ENCODE measurements at regions not wholly inside any gene's neighbourhood (a gene's known extent, or its start where the extent isn't known, plus 50 kb on each side); places are given as distances from the start of the nearest gene placed in this dataset.

- TF ChIP-seq HNF1A (IDR thresholded peaks at IDR 0.05; ENCODE audit: low read depth) (peak; percentile 45; the same call in 1 of the 2 replicates), HNF1A (CRISPR knock-in tag; IDR thresholded peaks at IDR 0.05; ENCODE audit: borderline replicate concordance) (peak; percentile 86; the same call in 1 of the 2 replicates), CAMTA2 (CRISPR knock-in tag; IDR thresholded peaks at IDR 0.05; ENCODE audit: borderline replicate concordance) (no peak), ZNF205 (CRISPR knock-in tag; IDR thresholded peaks at IDR 0.05) (peak; percentile 91), FOSL1 (CRISPR knock-in tag; IDR thresholded peaks at IDR 0.05; ENCODE audit: borderline replicate concordance) (peak; percentile 51; the same call in 1 of the 2 replicates), BORCS8-MEF2B (CRISPR knock-in tag; IDR thresholded peaks at IDR 0.05) (peak; percentile 87; the same call in 1 of the 2 replicates), MEIS2 (CRISPR knock-in tag; IDR thresholded peaks at IDR 0.05) (peak; percentile 94), ZNF567 (CRISPR knock-in tag; IDR thresholded peaks at IDR 0.05; ENCODE audit: borderline replicate concordance) (no peak), ZNF468 (CRISPR knock-in tag; IDR thresholded peaks at IDR 0.05) (no peak), HMGXB4 (CRISPR knock-in tag; IDR thresholded peaks at IDR 0.05; ENCODE audit: borderline replicate concordance in 1 of 2, low read depth in 1 of 2) (peak in 1 of 2 experiments; percentile 65; a peak in 2 of 4 replicates), JDP2 (CRISPR knock-in tag; IDR thresholded peaks at IDR 0.05; ENCODE audit: borderline replicate concordance) (no peak; the same call in 1 of the 2 replicates), ZNF746 (CRISPR knock-in tag; IDR thresholded peaks at IDR 0.05) (no peak), JARID2 (CRISPR knock-in tag; IDR thresholded peaks at IDR 0.05; ENCODE audit: insufficient replicate concordance) (peak; percentile 74), TFE3 (CRISPR knock-in tag; IDR thresholded peaks at IDR 0.05) (peak; percentile 90), ZNF766 (CRISPR knock-in tag; IDR thresholded peaks at IDR 0.05; ENCODE audit: borderline replicate concordance) (peak; percentile 56; the same call in 1 of the 2 replicates), ATF6 (CRISPR knock-in tag; conservative IDR thresholded peaks at IDR 0.05) (no peak; the same call in 1 of the 2 replicates), DMTF1 (CRISPR knock-in tag; IDR thresholded peaks at IDR 0.05) (no peak)
Observed at GRCh38 chr6:2514965-2515543, 235.7 kb downstream of the MYLK4 start (continued).
